Kidney glomerular epithelial cell (primary cell): ENCODE measurements at regions not wholly inside any gene's neighbourhood (a gene's known extent, or its start where the extent isn't known, plus 50 kb on each side); places are given as distances from the start of the nearest gene placed in this dataset.

Experiments used
- DNase-seq: peaks from one replicate; lab custom pipeline; 2025; lab: John Stamatoyannopoulos, UW

DNA sequence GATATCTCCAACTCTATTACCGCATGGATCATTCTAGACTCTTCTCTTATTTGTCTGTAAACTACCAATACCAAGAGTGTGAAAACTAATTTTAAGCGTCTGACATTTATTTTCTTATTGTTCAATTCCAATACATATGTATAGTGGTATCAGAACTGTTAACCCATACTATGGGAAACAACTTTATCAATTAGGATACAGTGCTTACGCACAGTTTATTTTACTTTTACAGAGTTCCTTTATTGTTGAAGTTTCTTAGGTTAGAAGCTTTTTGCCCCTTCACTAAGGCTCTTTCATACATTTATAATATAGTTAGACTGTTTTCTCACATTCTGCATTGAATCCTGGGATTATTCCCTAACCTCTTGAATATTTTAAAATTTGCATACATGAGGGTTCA, 198.8 kb upstream of the RGPD4 start:
- DNase-seq: no peak

- DNase-seq: peak; percentile 25
Observed at GRCh38 chr2:107633580-107634147, 193.0 kb upstream of the RGPD4 start.

DNA sequence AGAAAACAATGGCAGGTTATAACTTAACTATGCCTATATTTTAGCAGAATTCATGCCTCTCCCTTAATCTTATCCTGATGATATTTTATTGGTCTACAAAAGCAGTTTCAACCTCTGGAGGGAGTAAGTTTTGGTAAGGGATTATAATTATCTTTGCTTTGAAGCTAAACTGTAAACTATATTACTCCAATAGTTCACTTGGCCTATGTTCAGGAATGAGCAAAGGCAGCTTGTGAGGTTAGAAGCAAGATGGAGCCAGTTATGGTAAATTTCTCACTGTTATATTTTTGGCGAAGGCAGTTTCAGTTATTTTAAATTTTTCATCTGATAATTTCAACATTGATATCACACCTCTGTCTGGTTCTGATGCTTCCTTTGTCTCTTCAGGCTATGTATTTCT, 192.5 kb upstream of the RGPD4 start:
- no peak for DNase-seq

DNA sequence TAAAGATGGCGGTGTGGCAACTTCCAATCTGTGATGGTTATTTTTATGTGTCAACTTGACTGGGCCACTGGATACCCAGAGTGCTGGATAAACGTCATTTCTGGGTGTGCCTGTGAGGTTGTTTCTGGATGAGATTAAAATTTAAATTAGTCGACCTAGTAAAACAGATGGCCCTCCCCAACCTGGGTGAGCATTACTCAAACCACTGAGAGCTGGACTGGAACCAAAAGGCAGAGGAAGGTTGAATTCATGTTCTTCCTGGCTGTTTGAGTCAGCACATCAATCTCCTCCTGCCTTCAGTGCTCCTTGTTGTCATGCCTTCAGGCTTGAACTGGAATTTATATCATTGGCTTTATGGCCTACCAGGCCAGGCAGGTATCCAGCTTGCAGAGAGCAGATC, 190.8 kb upstream of the RGPD4 start:
- DNase-seq: peak; percentile 24

- DNase-seq: no peak
Observed at GRCh38 chr2:107645586-107645985, 181.1 kb upstream of the RGPD4 start.

GRCh38 chr2:107648781-107649404, 177.8 kb upstream of the RGPD4 start:
- DNase-seq: no peak

GRCh38 chr2:107657049-107657448, 169.6 kb upstream of the RGPD4 start:
- no peak for DNase-seq

GRCh38 chr2:107663632-107664031, 163.1 kb upstream of the RGPD4 start:
- no peak for DNase-seq

DNA sequence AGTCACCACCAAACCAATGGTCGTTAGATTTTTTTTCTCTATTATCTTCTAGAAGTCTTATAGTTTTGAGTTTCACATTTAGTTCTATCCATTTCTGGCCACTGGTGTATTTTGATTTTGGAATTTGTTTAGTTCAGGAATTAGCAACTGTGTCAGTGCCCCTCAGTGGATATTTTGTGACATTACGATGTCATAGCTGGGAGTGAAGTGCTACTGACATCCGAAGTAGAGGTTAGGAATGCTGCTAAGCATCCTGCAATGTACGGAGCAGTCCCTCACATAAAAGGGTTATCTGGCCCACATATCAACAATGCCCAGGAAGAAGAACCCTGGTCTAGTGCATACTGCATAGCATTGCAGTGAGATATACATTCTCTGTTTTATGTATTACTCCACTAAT, 157.4 kb upstream of the RGPD4 start:
- no peak for DNase-seq

DNA sequence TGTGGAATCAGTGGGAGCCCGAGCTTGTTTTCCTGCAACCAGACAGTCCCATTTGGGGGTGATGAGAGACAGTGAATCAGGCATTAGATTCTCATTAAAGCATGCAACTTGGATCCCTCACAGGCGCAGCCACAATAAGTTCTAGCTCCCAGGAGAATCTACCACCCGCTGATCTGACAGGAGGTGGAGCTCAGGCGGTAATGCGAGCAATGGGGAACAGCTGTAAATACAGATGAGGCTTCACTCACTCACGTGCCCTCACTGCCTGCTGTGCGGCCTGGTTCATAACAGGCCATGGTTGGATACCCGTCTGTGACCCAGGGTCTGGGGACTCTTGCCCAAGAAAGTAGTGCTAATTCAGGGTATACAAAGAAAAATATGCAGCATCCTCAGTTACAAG, 144.8 kb upstream of the RGPD4 start:
- no peak for DNase-seq

DNA sequence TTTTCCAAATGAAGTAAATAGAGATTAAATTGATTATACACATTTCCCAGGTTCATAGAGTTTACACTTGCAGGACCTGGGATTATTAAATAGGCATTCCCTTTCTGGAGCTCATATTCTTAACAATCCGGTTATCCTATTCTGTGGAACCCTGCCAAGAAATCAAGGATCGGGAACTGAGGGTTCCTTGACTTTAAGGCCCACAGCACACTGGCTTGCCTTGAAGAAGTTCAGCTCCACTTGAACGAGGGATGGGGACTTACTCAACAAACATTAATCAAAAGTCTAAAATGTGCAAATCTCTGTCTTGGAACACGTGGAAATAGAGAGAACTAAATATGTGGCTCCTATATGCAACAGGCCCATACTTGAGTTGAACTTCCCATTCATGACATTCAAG, 142.3 kb upstream of the RGPD4 start:
- no peak for DNase-seq

DNA sequence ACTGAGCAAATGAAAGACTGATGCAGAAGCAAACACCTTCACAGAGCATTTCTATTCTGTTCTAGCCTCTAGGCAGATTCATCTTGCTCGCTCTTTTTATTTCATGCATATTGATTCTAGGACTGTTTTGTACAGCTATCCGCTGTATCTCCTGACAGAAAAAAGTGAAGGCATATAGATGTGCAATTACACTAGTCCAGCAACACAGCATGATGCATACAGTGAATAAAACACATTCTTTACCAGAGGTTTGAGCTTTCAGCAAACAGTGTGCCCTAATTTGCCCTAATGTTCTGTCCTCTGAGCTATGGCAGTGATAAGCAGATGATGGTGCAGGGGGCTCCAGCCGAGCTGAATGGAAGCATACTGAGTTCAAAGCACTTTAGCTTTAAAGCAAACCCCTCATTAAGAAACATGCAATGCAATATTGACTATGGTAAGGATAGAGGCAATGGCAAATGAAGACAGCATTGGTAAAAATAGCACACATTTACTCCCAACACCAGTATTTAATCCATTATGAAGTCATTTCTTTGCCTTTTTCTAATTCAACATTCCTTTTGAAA, 141.2 kb upstream of the RGPD4 start:
- DNase-seq: no peak

GRCh38 chr2:107687073-107687472, 139.6 kb upstream of the RGPD4 start:
- no peak for DNase-seq

DNA sequence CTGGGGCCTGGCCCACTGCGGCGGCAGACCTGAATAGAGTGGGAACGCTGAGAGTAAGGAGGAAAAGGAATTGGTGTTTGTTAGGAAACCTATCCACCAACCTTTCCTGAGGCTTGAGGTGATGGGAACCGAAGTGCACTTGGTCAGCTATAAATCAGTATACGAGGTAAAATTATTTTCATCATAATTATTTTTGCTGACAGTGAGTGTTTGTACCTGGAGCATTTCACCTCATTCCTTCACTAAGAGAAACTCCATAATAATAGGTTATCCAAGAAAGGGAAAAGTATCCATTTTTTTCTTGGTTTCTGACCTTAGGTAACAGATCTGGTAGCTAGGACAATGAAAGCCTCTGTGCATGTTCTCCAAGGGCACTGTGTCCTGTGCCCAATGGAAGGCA, 138.6 kb upstream of the RGPD4 start:
- no peak for DNase-seq

GRCh38 chr2:107693604-107694003, 133.1 kb upstream of the RGPD4 start:
- DNase-seq: no peak

DNA sequence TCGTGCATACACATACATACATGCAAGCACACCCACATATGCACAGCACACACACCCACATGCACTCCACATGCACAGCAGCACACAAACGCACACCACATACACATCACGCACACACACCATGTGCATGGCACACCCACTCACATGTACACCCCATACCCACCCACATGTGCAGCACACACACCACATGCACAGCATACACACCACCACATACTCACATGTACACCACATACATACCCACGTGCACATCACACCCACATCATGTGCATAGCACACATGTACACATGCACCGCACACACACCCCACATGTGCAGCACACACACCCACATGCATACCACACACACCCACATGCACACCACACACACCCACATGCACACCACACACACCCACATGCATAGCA, 132.0 kb upstream of the RGPD4 start:
- DNase-seq: no peak

DNA sequence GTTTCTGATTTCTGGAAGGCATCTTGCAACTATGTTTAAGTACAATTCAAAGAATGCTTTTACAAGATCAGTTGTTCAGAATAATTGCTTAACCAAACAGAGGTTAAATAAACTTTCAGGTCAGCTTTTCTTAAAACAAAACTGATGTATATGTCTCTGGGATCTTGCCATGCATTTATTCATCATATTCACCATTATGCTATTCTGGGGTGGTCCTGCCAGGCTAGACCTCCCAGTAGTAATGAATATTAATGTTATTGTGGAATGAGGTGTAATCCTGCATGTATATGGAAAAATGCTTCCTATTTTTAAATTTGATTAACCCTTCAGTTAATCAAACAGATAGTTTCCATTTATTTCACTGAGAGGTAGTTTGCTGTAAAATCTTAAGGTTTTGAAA, 129.3 kb upstream of the RGPD4 start:
- no peak for DNase-seq

DNA sequence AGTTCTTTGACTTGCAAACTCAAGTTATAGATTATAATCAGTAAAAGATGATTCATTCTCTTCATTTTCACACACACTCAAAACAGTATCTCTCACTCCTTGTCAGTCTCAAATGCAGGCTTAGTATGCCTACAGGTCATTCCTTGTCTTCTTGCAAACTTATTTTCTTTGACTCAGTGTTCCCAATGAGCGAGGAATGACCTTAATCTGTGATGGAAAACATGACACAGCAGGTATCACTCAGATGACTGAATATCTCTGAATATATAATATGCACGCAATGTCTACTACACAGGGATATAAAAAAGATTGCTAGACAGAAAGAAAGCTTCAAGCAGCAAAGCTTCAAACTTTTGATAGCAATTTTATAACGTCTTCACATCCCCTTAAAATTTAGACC, 127.8 kb upstream of the RGPD4 start:
- no peak for DNase-seq

DNA sequence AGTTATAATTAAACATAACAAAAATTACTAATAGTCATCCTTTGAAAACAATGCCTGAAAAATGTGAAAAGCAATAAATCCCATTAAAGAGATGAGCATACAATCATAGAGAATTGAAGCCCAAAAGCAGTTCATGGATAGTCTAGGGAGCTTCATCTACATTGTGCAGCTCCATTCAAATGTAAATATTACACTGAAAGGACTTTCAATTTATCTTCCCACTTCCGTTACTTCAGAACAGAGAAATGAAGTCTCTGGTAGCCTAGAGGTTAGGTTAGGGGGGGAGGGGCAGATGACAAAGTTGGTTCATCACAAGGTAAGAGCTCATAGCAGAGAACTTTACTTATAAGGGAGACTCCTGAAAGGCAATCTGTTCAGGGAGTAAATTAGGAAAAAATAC, 126.6 kb upstream of the RGPD4 start:
- no peak for DNase-seq

DNA sequence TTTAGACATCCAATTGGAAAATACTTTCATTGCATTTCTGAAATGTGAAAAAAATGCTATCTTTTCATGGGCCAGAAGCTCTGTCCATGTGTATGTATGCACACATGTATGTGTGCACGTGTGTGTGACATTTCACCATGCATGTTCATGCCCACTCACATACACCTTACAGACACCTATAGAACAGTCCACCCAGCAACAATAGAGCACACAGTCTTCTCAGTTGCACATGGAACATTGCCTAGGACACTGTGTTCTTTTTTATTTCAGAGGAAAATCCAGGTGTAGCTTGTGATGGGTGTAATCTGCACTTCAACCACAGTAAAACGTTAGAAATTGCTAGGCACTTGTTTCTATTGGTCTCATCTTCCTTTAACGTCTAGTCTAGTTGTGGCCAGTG, 114.8 kb upstream of the RGPD4 start:
- DNase-seq: no peak

DNA sequence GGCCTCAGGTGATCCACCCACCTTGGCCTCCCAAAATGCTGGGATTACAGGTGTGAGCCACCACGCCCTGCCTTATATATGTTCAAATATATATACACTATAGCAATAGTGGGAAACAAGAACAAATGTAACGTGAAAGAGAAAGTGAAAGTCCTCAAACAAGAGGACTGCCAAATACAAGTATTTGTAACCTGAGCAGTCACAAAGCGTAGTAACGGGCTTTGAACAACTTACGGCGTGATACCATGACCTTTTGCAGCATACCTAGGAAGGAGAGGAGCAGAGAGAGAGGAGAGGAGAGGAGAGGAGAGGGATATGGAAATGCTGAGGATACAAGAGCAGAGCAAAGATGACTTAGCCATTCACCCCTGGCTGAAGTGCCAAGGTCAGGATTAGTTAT, 113.8 kb upstream of the RGPD4 start:
- no peak for DNase-seq

- no peak for DNase-seq
Observed at GRCh38 chr2:107717661-107718060, 109.0 kb upstream of the RGPD4 start.

DNA sequence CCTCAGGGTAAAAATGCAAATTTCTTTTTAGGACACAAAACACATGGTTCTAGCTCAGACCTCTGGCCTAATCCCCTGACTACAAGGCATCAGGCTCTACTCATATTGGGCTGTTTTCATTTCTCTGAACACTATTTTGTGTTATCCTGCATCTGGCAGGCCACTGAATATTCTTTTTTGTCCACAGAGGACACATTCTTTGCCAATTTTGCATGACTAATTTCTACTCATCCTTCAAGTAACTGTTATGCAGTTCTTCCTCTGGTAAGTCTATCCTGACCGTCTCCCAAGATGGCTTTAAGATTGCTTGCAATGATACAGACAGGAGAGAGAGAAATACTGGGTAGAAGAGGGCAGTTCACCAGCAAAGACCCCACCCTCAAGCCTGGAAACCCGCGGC, 107.6 kb upstream of the RGPD4 start:
- DNase-seq: no peak

DNA sequence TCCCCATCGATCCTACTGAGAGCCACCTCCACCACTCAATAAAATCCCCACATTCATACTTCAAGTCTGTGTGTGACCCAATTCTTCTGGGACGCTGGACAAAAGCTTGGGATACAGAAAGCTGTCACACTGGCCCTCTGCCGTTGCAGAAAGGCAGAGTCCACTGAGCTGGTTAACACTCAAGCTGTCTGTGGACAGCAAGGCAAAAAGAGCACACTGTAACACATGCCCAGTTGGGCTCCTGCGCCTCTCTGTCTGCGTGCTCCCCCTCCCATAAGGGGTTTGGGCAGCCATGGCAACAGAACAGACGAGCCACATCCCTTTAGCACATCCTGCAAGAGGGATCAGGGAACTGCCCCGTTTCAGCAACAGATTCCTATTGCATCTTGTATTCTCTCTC, 106.9 kb upstream of the RGPD4 start:
- DNase-seq: no peak
